ENCODE measurements at regions not wholly inside any gene's neighbourhood (a gene's known extent, or its start where the extent isn't known, plus 50 kb on each side); places are given as distances from the start of the nearest gene placed in this dataset.

DNA sequence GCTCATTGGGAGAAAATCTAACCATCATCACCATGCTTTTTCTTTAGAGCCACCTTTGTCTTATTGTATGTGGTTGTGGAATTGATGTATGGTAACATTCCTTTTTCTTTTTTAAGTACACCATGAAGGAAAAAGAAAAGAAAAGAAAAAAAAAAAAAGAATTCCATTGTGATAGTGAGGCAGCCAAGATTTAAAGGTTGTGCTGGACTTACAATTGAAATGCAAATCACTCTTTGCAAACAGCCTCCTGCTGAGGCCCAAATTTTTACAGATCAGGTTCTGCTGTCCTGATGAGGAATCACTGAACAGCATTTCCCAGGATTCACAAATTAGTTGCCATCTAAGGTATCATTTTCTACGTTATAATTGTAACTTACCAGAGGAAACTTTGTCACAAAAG lies 1101.0 kb upstream of the FANCL start:
- TF ChIP-seq POLR2A (IDR thresholded peaks at IDR 0.05; ENCODE audit: low read length) = no peak
- TF ChIP-seq GATA1 (IDR thresholded peaks at IDR 0.05; ENCODE audit: low read depth, low read length) = no peak
